ENCODE measurements at regions not wholly inside any gene's neighbourhood (a gene's known extent, or its start where the extent isn't known, plus 50 kb on each side); places are given as distances from the start of the nearest gene placed in this dataset.

DNA sequence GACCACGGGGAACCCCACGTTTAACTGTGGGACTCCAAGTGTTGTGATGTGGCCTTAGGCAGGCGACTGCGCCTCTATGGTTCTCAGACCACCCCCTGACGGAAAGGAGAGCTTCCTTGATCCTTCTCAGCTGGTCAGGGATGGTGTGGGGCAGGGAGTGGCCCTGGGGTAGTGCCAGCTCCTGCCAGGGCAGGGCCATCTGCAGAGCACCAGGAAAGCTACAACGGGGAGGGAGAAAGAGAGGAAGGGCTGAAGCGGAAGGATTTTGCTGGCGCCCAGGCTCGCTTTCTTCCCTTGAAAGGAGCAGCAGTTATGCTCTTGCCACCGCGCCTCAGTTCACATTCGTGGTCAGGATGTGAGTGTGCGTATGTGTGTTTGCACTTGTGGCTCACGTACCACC lies 74.9 kb upstream of the PCBD1 start:
- no peak for TF ChIP-seq ZNF324 (tag by site-specific recombination; IDR thresholded peaks at IDR 0.05)
- no peak for TF ChIP-seq ZFP37 (tag by site-specific recombination; IDR thresholded peaks at IDR 0.05)
- TF ChIP-seq, protein P1, sequence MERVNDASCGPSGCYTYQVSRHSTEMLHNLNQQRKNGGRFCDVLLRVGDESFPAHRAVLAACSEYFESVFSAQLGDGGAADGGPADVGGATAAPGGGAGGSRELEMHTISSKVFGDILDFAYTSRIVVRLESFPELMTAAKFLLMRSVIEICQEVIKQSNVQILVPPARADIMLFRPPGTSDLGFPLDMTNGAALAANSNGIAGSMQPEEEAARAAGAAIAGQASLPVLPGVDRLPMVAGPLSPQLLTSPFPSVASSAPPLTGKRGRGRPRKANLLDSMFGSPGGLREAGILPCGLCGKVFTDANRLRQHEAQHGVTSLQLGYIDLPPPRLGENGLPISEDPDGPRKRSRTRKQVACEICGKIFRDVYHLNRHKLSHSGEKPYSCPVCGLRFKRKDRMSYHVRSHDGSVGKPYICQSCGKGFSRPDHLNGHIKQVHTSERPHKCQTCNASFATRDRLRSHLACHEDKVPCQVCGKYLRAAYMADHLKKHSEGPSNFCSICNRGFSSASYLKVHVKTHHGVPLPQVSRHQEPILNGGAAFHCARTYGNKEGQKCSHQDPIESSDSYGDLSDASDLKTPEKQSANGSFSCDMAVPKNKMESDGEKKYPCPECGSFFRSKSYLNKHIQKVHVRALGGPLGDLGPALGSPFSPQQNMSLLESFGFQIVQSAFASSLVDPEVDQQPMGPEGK (tag by site-specific recombination; IDR thresholded peaks at IDR 0.05): no peak
- TF ChIP-seq, protein P2, sequence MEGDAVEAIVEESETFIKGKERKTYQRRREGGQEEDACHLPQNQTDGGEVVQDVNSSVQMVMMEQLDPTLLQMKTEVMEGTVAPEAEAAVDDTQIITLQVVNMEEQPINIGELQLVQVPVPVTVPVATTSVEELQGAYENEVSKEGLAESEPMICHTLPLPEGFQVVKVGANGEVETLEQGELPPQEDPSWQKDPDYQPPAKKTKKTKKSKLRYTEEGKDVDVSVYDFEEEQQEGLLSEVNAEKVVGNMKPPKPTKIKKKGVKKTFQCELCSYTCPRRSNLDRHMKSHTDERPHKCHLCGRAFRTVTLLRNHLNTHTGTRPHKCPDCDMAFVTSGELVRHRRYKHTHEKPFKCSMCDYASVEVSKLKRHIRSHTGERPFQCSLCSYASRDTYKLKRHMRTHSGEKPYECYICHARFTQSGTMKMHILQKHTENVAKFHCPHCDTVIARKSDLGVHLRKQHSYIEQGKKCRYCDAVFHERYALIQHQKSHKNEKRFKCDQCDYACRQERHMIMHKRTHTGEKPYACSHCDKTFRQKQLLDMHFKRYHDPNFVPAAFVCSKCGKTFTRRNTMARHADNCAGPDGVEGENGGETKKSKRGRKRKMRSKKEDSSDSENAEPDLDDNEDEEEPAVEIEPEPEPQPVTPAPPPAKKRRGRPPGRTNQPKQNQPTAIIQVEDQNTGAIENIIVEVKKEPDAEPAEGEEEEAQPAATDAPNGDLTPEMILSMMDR (tag by site-specific recombination; IDR thresholded peaks at IDR 0.05): no peak
- TF ChIP-seq OVOL3 (tag by site-specific recombination; IDR thresholded peaks at IDR 0.05): no peak
- TF ChIP-seq ZNF768 (tag by site-specific recombination; IDR thresholded peaks at IDR 0.05): no peak
- TF ChIP-seq, protein P3, sequence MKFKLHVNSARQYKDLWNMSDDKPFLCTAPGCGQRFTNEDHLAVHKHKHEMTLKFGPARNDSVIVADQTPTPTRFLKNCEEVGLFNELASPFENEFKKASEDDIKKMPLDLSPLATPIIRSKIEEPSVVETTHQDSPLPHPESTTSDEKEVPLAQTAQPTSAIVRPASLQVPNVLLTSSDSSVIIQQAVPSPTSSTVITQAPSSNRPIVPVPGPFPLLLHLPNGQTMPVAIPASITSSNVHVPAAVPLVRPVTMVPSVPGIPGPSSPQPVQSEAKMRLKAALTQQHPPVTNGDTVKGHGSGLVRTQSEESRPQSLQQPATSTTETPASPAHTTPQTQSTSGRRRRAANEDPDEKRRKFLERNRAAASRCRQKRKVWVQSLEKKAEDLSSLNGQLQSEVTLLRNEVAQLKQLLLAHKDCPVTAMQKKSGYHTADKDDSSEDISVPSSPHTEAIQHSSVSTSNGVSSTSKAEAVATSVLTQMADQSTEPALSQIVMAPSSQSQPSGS (tag by site-specific recombination; IDR thresholded peaks at IDR 0.05; ENCODE audit: low read depth): no peak
- TF ChIP-seq WT1 (tag by site-specific recombination; IDR thresholded peaks at IDR 0.05): no peak

All from HEK293 (cell line).